ENCODE measurements at regions not wholly inside any gene's neighbourhood (a gene's known extent, or its start where the extent isn't known, plus 50 kb on each side); places are given as distances from the start of the nearest gene placed in this dataset.

DNA sequence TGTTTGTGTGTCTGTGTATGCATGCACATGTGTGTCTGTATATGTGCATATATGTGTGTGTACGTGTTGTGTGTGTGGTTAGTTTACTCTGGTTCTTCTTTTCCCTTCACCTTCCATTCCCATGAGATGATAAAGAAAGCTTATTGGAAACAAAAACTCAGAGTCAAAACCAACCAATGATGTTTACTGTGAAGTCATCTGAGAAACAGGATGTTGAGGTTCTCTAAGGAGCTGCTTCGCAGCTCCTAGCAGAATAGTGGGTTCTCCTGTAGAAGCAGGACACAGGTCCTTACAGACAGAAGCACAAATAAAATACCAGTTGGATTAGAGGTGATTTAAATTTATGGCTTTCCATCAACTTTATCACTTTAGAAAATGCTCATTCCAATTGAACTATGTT is 256.1 kb upstream of the PLET1 start:
- Histone ChIP-seq H3K27me3 (ENCODE audit: control insufficient read depth, insufficient read depth, low read length) (no peaks in the 10 kb centered on the region), H3K27ac (no peak overlapping the region), H3K9ac (no peak overlapping the region), H3K4me1 (no peaks in the 10 kb centered on the region), H3K36me3 (ENCODE audit: control insufficient read depth, insufficient read depth, low read length) (no peaks in the 10 kb centered on the region), H2AFZ (no peak overlapping the region), H3K79me2 (no peaks in the 10 kb centered on the region), H3K4me2 (ENCODE audit: low read length) (no peak overlapping the region), H3K4me3 (ENCODE audit: low read depth, low read length) (no peak overlapping the region), H3K9me3 (ENCODE audit: control insufficient read depth, low read length) (no peaks in the 10 kb centered on the region)
- TF ChIP-seq, protein P1, sequence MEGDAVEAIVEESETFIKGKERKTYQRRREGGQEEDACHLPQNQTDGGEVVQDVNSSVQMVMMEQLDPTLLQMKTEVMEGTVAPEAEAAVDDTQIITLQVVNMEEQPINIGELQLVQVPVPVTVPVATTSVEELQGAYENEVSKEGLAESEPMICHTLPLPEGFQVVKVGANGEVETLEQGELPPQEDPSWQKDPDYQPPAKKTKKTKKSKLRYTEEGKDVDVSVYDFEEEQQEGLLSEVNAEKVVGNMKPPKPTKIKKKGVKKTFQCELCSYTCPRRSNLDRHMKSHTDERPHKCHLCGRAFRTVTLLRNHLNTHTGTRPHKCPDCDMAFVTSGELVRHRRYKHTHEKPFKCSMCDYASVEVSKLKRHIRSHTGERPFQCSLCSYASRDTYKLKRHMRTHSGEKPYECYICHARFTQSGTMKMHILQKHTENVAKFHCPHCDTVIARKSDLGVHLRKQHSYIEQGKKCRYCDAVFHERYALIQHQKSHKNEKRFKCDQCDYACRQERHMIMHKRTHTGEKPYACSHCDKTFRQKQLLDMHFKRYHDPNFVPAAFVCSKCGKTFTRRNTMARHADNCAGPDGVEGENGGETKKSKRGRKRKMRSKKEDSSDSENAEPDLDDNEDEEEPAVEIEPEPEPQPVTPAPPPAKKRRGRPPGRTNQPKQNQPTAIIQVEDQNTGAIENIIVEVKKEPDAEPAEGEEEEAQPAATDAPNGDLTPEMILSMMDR (IDR thresholded peaks at IDR 0.05) = no peak

DNA sequence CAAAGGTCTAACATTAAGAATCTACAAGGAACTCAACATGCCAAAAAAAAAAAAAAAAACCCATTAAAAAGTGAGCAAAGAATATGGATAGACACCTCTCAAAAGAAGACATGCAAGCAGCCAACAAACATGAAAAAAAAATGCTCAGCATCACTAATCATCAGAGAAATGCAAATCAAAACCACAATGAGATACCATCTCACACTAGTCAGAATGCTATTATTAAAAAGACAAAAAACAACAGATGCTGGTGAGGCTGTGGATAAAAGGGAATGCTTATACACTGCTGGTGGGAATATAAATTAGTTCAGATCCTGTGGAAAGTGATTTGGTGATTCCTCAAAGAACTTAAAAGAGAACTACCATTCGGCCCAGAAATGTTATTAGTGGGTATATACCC is 257.7 kb upstream of the PLET1 start:
- no peaks in the 10 kb centered on the region for H3K36me3 ChIP-seq (ENCODE audit: control insufficient read depth, insufficient read depth, low read length)
- H2AFZ ChIP-seq = no peak overlapping the region
- TF ChIP-seq, protein P1 (IDR thresholded peaks at IDR 0.05) = no peak
- H3K4me3 ChIP-seq (ENCODE audit: low read depth, low read length) = no peak overlapping the region
- no peak overlapping the region for H3K4me2 ChIP-seq (ENCODE audit: low read length)
- H3K79me2 ChIP-seq = no peaks in the 10 kb centered on the region
- no peaks in the 10 kb centered on the region for H3K27me3 ChIP-seq (ENCODE audit: control insufficient read depth, insufficient read depth, low read length)
- no peaks in the 10 kb centered on the region for H3K9me3 ChIP-seq (ENCODE audit: control insufficient read depth, low read length)
- no peak overlapping the region for H3K9ac ChIP-seq
- no peaks in the 10 kb centered on the region for H3K4me1 ChIP-seq
- no peak overlapping the region for H3K27ac ChIP-seq

DNA sequence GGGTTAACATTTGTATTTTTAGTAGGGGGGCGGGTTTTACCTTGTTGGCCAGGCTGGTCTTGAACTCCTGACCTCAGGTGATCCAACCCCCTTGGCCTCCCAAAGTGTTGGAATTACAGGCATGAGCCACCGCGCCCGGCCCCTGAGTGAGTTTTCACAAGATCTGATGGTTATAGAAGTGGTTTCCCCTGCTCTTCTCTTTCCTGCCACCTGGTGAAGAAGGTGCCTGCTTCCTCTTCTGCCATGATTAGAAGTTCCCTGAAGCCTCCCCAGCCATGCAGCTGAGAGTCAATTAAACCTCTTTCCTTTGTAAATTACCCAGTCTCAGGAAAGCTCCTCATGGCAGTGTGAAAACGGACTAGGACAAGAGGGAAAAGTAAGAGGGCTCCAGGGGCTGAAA is 259.1 kb upstream of the PLET1 start:
- no peaks in the 10 kb centered on the region for H3K36me3 ChIP-seq (ENCODE audit: control insufficient read depth, insufficient read depth, low read length)
- no peak overlapping the region for H3K27ac ChIP-seq
- no peaks in the 10 kb centered on the region for H3K4me1 ChIP-seq
- H3K79me2 ChIP-seq = no peaks in the 10 kb centered on the region
- no peak overlapping the region for H2AFZ ChIP-seq
- H3K9ac ChIP-seq = no peak overlapping the region
- H3K4me3 ChIP-seq (ENCODE audit: low read depth, low read length) = no peak overlapping the region
- no peaks in the 10 kb centered on the region for H3K27me3 ChIP-seq (ENCODE audit: control insufficient read depth, insufficient read depth, low read length)
- H3K9me3 ChIP-seq (ENCODE audit: control insufficient read depth, low read length) = no peaks in the 10 kb centered on the region
- TF ChIP-seq, protein P1 (IDR thresholded peaks at IDR 0.05) = no peak
- no peak overlapping the region for H3K4me2 ChIP-seq (ENCODE audit: low read length)

DNA sequence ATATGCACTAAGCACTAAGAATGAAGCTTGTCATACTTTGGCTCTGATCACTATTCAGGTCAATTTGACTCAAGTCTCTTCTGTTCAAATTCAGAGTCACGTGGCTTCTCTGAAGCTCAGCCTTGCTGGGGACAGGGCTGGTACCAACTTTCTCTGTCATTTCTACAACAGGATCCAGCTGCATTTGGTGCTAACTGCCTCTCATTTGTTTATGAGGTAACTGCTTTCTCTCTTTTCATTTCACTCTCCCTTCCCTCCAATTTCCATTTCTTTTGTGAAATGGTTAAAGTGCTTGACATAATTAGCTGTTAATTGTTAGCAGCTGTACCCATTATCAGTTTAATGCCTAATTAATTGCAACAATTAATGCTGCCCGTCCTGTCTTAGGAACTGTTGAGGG is 259.7 kb upstream of the PLET1 start:
- no peak overlapping the region for H2AFZ ChIP-seq
- no peaks in the 10 kb centered on the region for H3K4me1 ChIP-seq
- H3K4me2 ChIP-seq (ENCODE audit: low read length) = no peak overlapping the region
- H3K79me2 ChIP-seq = no peaks in the 10 kb centered on the region
- H3K27me3 ChIP-seq (ENCODE audit: control insufficient read depth, insufficient read depth, low read length) = no peaks in the 10 kb centered on the region
- H3K36me3 ChIP-seq (ENCODE audit: control insufficient read depth, insufficient read depth, low read length) = no peaks in the 10 kb centered on the region
- TF ChIP-seq, protein P1 (IDR thresholded peaks at IDR 0.05) = no peak
- no peak overlapping the region for H3K4me3 ChIP-seq (ENCODE audit: low read depth, low read length)
- no peak overlapping the region for H3K27ac ChIP-seq
- no peak overlapping the region for H3K9ac ChIP-seq
- H3K9me3 ChIP-seq (ENCODE audit: control insufficient read depth, low read length) = no peaks in the 10 kb centered on the region

DNA sequence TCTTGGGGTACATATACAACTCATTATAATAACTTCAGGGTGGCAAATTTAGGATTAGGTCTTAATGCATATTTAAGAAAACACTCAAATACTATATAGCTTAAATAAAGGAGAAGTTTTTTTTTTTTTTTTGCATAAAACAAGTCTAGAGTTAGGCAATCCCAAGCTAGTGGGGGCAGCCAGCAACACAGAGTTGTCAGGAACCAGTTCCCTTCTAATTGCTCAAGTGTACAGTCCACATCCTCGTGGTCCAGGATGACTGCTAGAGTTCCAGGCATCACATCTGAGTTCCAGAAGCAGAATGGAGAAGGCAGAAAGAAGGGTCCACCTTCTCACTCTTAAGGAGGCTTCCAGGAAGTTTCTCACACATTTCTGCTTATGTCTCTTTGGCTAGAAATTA is 261.9 kb upstream of the PLET1 start:
- TF ChIP-seq, protein P1 (IDR thresholded peaks at IDR 0.05) = no peak
- Histone ChIP-seq H3K79me2 (no peaks in the 10 kb centered on the region), H3K27me3 (ENCODE audit: control insufficient read depth, insufficient read depth, low read length) (no peaks in the 10 kb centered on the region), H3K4me3 (ENCODE audit: low read depth, low read length) (no peak overlapping the region), H3K4me2 (ENCODE audit: low read length) (no peak overlapping the region), H3K36me3 (ENCODE audit: control insufficient read depth, insufficient read depth, low read length) (no peaks in the 10 kb centered on the region), H3K4me1 (no peaks in the 10 kb centered on the region), H3K9ac (no peak overlapping the region), H2AFZ (no peak overlapping the region), H3K27ac (no peak overlapping the region), H3K9me3 (ENCODE audit: control insufficient read depth, low read length) (no peaks in the 10 kb centered on the region)
